ENCODE measurements at regions not wholly inside any gene's neighbourhood (a gene's known extent, or its start where the extent isn't known, plus 50 kb on each side); places are given as distances from the start of the nearest gene placed in this dataset.

DNA sequence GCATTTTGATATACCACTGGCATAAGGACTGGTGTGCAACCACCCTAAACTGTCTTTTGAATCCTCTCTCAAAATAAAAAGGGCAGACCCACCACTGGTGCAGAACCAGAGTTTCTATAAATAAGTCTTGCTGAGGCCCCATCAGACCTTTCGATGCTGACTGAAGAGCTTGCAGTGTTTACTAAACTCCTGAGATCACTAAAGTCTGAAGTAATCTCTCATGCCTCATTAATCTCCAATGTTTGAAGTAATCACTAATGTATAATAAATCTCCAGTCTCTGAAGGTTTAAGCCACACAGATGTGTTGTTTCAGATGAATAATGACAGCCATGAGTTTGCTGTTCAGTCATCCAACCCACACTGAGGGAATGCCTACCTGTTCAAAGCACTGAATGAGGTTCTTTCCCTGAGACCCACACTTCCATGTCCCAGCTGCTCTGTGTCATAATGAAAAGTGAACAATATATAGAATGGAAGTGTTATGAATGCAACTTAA, 50.6 kb upstream of the DEUP1 start:
- Histone ChIP-seq H3K4me3 (ENCODE audit: low read length) (no peak overlapping the region), H3K27me3 (ENCODE audit: control insufficient read depth, insufficient read depth, low read length) (no peaks in the 10 kb centered on the region), H3K4me1 (ENCODE audit: control insufficient read depth, insufficient read depth, low read length) (no peaks in the 10 kb centered on the region), H3K27ac (ENCODE audit: low read length) (no peak overlapping the region), H3K9me3 (ENCODE audit: control insufficient read depth, insufficient read depth, low read length) (no peaks in the 10 kb centered on the region), H3K36me3 (ENCODE audit: control insufficient read depth, insufficient read depth, low read length) (no peaks in the 10 kb centered on the region)
- no CpG with 5 or more reads among the region's 1 CpG for WGBS (ENCODE audit: insufficient coverage, insufficient read length)
- no peak for DNase-seq (ENCODE audit: low read depth, low spot score)
